ENCODE measurements at regions not wholly inside any gene's neighbourhood (a gene's known extent, or its start where the extent isn't known, plus 50 kb on each side); places are given as distances from the start of the nearest gene placed in this dataset.

- no peak overlapping the region for H3K4me3 ChIP-seq (ENCODE audit: low read depth, low read length)
- no peak for DNase-seq (ENCODE audit: low read depth)
- TF ChIP-seq, protein P1, sequence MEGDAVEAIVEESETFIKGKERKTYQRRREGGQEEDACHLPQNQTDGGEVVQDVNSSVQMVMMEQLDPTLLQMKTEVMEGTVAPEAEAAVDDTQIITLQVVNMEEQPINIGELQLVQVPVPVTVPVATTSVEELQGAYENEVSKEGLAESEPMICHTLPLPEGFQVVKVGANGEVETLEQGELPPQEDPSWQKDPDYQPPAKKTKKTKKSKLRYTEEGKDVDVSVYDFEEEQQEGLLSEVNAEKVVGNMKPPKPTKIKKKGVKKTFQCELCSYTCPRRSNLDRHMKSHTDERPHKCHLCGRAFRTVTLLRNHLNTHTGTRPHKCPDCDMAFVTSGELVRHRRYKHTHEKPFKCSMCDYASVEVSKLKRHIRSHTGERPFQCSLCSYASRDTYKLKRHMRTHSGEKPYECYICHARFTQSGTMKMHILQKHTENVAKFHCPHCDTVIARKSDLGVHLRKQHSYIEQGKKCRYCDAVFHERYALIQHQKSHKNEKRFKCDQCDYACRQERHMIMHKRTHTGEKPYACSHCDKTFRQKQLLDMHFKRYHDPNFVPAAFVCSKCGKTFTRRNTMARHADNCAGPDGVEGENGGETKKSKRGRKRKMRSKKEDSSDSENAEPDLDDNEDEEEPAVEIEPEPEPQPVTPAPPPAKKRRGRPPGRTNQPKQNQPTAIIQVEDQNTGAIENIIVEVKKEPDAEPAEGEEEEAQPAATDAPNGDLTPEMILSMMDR (IDR thresholded peaks at IDR 0.05; ENCODE audit: insufficient read depth, low read depth, low read length), result no peak
These were observed 129.0 kb downstream of the INHBA start for GRCh38 chr7:41573862-41574261.

GRCh38 chr7:41573443-41573842, 129.4 kb downstream of the INHBA start:
- DNase-seq (ENCODE audit: low read depth), result no peak
- no peak overlapping the region for H3K4me3 ChIP-seq (ENCODE audit: low read depth, low read length)
- TF ChIP-seq, protein P1 (IDR thresholded peaks at IDR 0.05; ENCODE audit: insufficient read depth, low read depth, low read length), result no peak

- H3K4me3 ChIP-seq (ENCODE audit: low read depth, low read length), result no peak overlapping the region
- TF ChIP-seq, protein P1 (IDR thresholded peaks at IDR 0.05; ENCODE audit: insufficient read depth, low read depth, low read length), result no peak
- DNase-seq (ENCODE audit: low read depth), result peak; percentile 57
These were observed 129.9 kb downstream of the INHBA start for GRCh38 chr7:41573015-41573414.

- TF ChIP-seq, protein P1 (IDR thresholded peaks at IDR 0.05; ENCODE audit: insufficient read depth, low read depth, low read length), result no peak
- peak; percentile 88 for DNase-seq (ENCODE audit: low read depth)
- no peak overlapping the region for H3K4me3 ChIP-seq (ENCODE audit: low read depth, low read length)
These were observed 131.3 kb downstream of the INHBA start for GRCh38 chr7:41571573-41571972.

- H3K4me3 ChIP-seq (ENCODE audit: low read depth, low read length), result no peak overlapping the region
- no peak for DNase-seq (ENCODE audit: low read depth)
- TF ChIP-seq, protein P1 (IDR thresholded peaks at IDR 0.05; ENCODE audit: insufficient read depth, low read depth, low read length), result no peak
These were observed 132.1 kb downstream of the INHBA start for GRCh38 chr7:41570766-41571165.

- H3K4me3 ChIP-seq (ENCODE audit: low read depth, low read length), result no peak overlapping the region
- TF ChIP-seq, protein P1 (IDR thresholded peaks at IDR 0.05; ENCODE audit: insufficient read depth, low read depth, low read length), result no peak
- no peak for DNase-seq (ENCODE audit: low read depth)
These were observed 134.8 kb downstream of the INHBA start for GRCh38 chr7:41568135-41568534.

DNA sequence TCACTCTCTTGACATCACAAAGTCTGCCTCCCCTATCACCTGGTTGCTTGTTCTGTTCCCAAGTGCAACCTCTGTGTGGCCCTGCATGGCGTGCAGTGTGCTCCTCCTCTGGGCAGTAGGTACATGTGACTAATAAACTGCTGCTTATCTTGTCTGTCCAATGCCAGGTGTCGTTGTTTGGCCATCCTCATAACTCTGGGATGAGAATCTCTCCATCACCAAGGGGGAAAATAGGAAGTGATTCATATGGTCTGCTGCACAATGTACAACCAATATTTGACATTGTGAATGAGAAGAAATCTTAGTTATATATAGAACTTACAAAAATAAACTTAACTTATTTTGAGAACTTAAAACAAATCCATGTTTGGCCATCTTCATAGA, 135.2 kb downstream of the INHBA start:
- DNase-seq (ENCODE audit: low read depth), result peak; percentile 27
- TF ChIP-seq, protein P1 (IDR thresholded peaks at IDR 0.05; ENCODE audit: insufficient read depth, low read depth, low read length), result no peak
- H3K4me3 ChIP-seq (ENCODE audit: low read depth, low read length), result no peak overlapping the region
